PC-3 (cell line): ENCODE measurements at regions not wholly inside any gene's neighbourhood (a gene's known extent, or its start where the extent isn't known, plus 50 kb on each side); places are given as distances from the start of the nearest gene placed in this dataset.

Source experiments
- ATAC-seq: fragments of 200-7000 bp; cut with Tn5 transposase; 2 replicates; pipeline ENCODE4 v1.9.1; 2020; ENCODE audit warnings: mild to moderate bottlenecking, moderate library complexity
- BruUV-seq: library from RNA; stranded (reverse); fragments of 400-500 nt; replicated peaks from 2 replicates; lab custom pipeline; 2021; lab: Mats Ljungman, UMichigan
- CTCF ChIA-PET: fragments of 300-600 bp; sonication (Branson Sonifier 250); formaldehyde crosslinking; loops from one replicate; lab custom pipeline; 2022; ENCODE audit warnings: antibody characterized with exemption; lab: Charles Lee
- POLR2A ChIA-PET: fragments of 300-600 bp; sonication (Branson Sonifier 250); formaldehyde crosslinking; loops from one replicate; lab custom pipeline; 2022; ENCODE audit warnings: antibody characterized with exemption; ENCODE audit not compliant: unreplicated experiment; lab: Charles Lee
- DNase-seq: peaks from one replicate; pipeline ENCODE4 v3.0.0-alpha.2; 2015
- H2AFZ ChIP-seq: fragments of 300-600 bp; sonication (generic); 2 replicates; pipeline ENCODE4 v1.6.0; 2016; ENCODE audit warnings: antibody characterized with exemption, low read length
- H3F3A ChIP-seq: fragments of 300-600 bp; sonication (generic); one replicate; pipeline ENCODE4 v1.6.0; 2017; ENCODE audit warnings: antibody characterized with exemption, low read length, control low read depth, mild to moderate bottlenecking; ENCODE audit not compliant: unreplicated experiment
- H3K27ac ChIP-seq: fragments of 300-600 bp; sonication (generic); 2 replicates; pipeline ENCODE4 v1.5.1; 2016; ENCODE audit warnings: mild to moderate bottlenecking, low read length
- H3K27me3 ChIP-seq: fragments of 300-600 bp; sonication (generic); 2 replicates; pipeline ENCODE4 v1.6.1; 2016; ENCODE audit warnings: low read length, mixed read lengths
- H3K36me3 ChIP-seq: fragments of 300-600 bp; sonication (generic); 2 replicates; pipeline ENCODE4 v1.6.1; 2016; ENCODE audit warnings: low read depth, mixed run types, low read length, mixed read lengths
- H3K4me1 ChIP-seq: fragments of 300-600 bp; sonication (generic); 2 replicates; pipeline ENCODE4 v1.5.1; 2016; ENCODE audit warnings: low read length; ENCODE audit not compliant: insufficient read depth
- H3K4me2 ChIP-seq: fragments of 300-600 bp; sonication (generic); 2 replicates; pipeline ENCODE4 v1.6.0; 2016; ENCODE audit warnings: low read length
- H3K4me3 ChIP-seq: fragments of 300-600 bp; sonication (generic); 2 replicates; pipeline ENCODE4 v1.5.1; 2016; ENCODE audit warnings: mild to moderate bottlenecking, low read length, mixed read lengths
- H3K79me2 ChIP-seq: fragments of 300-600 bp; sonication (generic); 2 replicates; pipeline ENCODE4 v1.6.1; 2017; ENCODE audit warnings: low read length, mixed read lengths
- H3K9ac ChIP-seq: fragments of 300-600 bp; sonication (generic); 2 replicates; pipeline ENCODE4 v1.6.0; 2016; ENCODE audit warnings: mild to moderate bottlenecking, low read length
- H3K9me2 ChIP-seq: fragments of 300-600 bp; sonication (generic); replicated peaks from 2 replicates; pipeline ENCODE4 v1.6.1; 2016; ENCODE audit warnings: mixed run types, low read length, mixed read lengths
- H3K9me3 ChIP-seq: fragments of 300-600 bp; sonication (generic); 2 replicates; pipeline ENCODE4 v1.6.1; 2016; ENCODE audit warnings: low read length, mixed read lengths
- H4K20me1 ChIP-seq: fragments of 300-600 bp; sonication (generic); 2 replicates; pipeline ENCODE4 v1.6.1; 2016; ENCODE audit warnings: low read length, mixed read lengths
- EZH2 ChIP-seq: fragments of 300-600 bp; sonication (generic); IDR thresholded peaks from one replicate; pipeline ENCODE4 v1.6.1; 2017; ENCODE audit warnings: antibody characterized with exemption, mild to moderate bottlenecking, low read length; ENCODE audit not compliant: unreplicated experiment
- EZH2phosphoT487 ChIP-seq: fragments of 300-600 bp; sonication (generic); IDR thresholded peaks from 2 replicates; pipeline ENCODE4 v1.6.1; 2018; ENCODE audit warnings: mild to moderate bottlenecking, antibody characterized with exemption, low read length, borderline replicate concordance
- intact Hi-C: fragments of 100-400 bp; cut with micrococcal nuclease; formaldehyde crosslinking; loops from 2 replicates; pipeline ENCODE4 v1.9.0; 2023
- TF ChIP-seq, protein P1 (sequence below): fragments of 300-600 bp; sonication (generic); conservative IDR thresholded peaks from 2 replicates; pipeline ENCODE4 v1.5.1; 2017; ENCODE audit warnings: antibody characterized with exemption, low read depth, mild to moderate bottlenecking, low read length

DNA sequence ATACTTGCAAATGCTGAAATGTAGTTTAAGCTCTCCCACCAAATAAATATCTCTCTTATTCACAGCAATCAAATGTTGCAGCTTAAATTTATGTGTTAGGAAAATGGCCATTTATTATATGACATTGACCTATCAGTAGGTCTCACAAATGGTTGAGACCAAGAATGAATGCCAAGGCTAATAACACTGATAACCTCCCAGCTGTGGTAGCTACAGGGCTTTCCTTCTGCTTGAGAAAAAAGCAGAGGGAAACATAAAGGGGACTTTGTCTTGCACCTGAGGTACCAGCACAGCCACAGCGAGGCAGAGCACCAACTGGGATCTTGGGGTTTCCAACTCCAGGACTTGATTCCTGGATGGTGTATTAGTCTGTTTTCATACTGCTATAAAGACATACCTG, 73.1 kb upstream of the TTC14 start:
- POLR2A ChIA-PET = no interaction called here
- Histone ChIP-seq H3K27me3 (no peaks in the 10 kb centered on the region), H3K9ac (no peak overlapping the region), H3K79me2 (no peaks in the 10 kb centered on the region), H2AFZ (no peak overlapping the region), H3K27ac (no peak overlapping the region), H4K20me1 (no peaks in the 10 kb centered on the region), H3K4me2 (no peak overlapping the region), H3K9me2 (no peaks in the 10 kb centered on the region), H3F3A (no peaks in the 10 kb centered on the region), H3K4me1 (no peaks in the 10 kb centered on the region), H3K4me3 (no peak overlapping the region), H3K9me3 (no peaks in the 10 kb centered on the region), H3K36me3 (no peaks in the 10 kb centered on the region)
- CTCF ChIA-PET = no interaction called here
- ATAC-seq (no peak), DNase-seq (no peak)
- TF ChIP-seq, protein P1, sequence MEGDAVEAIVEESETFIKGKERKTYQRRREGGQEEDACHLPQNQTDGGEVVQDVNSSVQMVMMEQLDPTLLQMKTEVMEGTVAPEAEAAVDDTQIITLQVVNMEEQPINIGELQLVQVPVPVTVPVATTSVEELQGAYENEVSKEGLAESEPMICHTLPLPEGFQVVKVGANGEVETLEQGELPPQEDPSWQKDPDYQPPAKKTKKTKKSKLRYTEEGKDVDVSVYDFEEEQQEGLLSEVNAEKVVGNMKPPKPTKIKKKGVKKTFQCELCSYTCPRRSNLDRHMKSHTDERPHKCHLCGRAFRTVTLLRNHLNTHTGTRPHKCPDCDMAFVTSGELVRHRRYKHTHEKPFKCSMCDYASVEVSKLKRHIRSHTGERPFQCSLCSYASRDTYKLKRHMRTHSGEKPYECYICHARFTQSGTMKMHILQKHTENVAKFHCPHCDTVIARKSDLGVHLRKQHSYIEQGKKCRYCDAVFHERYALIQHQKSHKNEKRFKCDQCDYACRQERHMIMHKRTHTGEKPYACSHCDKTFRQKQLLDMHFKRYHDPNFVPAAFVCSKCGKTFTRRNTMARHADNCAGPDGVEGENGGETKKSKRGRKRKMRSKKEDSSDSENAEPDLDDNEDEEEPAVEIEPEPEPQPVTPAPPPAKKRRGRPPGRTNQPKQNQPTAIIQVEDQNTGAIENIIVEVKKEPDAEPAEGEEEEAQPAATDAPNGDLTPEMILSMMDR = no peak
- TF ChIP-seq EZH2phosphoT487 = no peak
- TF ChIP-seq EZH2 = no peak
- BruUV-seq = no TSS peak
- intact Hi-C loops = no loop called here

GRCh38 chr3:180529778-180530177, 72.2 kb upstream of the TTC14 start:
- Histone ChIP-seq H3K4me2 (no peak overlapping the region), H3K9me2 (no peaks in the 10 kb centered on the region), H3K9ac (no peak overlapping the region), H3F3A (no peaks in the 10 kb centered on the region), H3K36me3 (no peaks in the 10 kb centered on the region), H3K4me3 (no peak overlapping the region), H2AFZ (no peak overlapping the region), H3K79me2 (no peaks in the 10 kb centered on the region), H3K27me3 (no peaks in the 10 kb centered on the region), H3K27ac (no peak overlapping the region), H3K4me1 (peaks cover 9% of the 10 kb centered on the region), H3K9me3 (no peaks in the 10 kb centered on the region), H4K20me1 (no peaks in the 10 kb centered on the region)
- ChIA-PET POLR2A (no interaction called here), CTCF (no interaction called here)
- ATAC-seq (no peak), DNase-seq (no peak)
- TF ChIP-seq EZH2 (no peak), EZH2phosphoT487 (no peak)
- TF ChIP-seq, protein P1 = no peak
- no TSS peak for BruUV-seq
- intact Hi-C loops = no loop called here

DNA sequence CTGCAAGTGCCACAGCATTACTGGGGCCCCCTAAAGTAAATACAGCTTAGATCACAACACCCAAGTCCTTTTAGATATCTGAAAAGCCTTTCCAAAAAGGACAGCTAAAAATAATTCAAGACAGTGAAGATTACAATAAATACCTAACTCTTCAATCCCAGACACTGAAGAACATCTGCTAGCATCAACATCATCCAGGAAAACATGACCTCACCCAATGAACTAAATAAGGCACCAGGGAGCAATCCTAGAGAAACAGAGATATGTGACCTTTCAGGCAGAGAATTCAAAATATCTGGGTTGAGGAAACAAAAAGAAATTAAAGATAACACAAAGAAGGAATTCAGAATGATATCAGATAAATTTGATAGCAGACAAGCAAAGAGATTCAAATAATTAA, 71.7 kb upstream of the TTC14 start:
- Histone ChIP-seq H3K4me2 (no peak overlapping the region), H3K27me3 (no peaks in the 10 kb centered on the region), H2AFZ (no peak overlapping the region), H3K4me3 (no peak overlapping the region), H3K9me2 (no peaks in the 10 kb centered on the region), H3K4me1 (peaks cover 14% of the 10 kb centered on the region), H3F3A (no peaks in the 10 kb centered on the region), H3K9me3 (no peaks in the 10 kb centered on the region), H3K9ac (no peak overlapping the region), H3K36me3 (no peaks in the 10 kb centered on the region), H4K20me1 (no peaks in the 10 kb centered on the region), H3K27ac (no peak overlapping the region), H3K79me2 (no peaks in the 10 kb centered on the region)
- POLR2A ChIA-PET = no interaction called here
- CTCF ChIA-PET = no interaction called here
- TF ChIP-seq EZH2phosphoT487 = no peak
- TF ChIP-seq EZH2 = no peak
- TF ChIP-seq, protein P1 = no peak
- no TSS peak for BruUV-seq
- DNase-seq (no peak), ATAC-seq (no peak)
- intact Hi-C loops = no loop called here
